ENCODE measurements at regions not wholly inside any gene's neighbourhood (a gene's known extent, or its start where the extent isn't known, plus 50 kb on each side); places are given as distances from the start of the nearest gene placed in this dataset.

- TF ChIP-seq CTCF (IDR thresholded peaks at IDR 0.05) (no peak), EZH2 (IDR thresholded peaks at IDR 0.05) (no peak)
These were observed 425.7 kb upstream of the KHDRBS2 start for GRCh38 chr6:62711750-62712149.
